ENCODE measurements at regions not wholly inside any gene's neighbourhood (a gene's known extent, or its start where the extent isn't known, plus 50 kb on each side); places are given as distances from the start of the nearest gene placed in this dataset.

- FAIRE-seq, result no peak
- no peak for TF ChIP-seq CTCF (IDR thresholded peaks at IDR 0.05; ENCODE audit: insufficient read depth, low read length, severe bottlenecking)
- H3K4me3 ChIP-seq (ENCODE audit: low read depth, low read length), result no peak overlapping the region
- H3K27me3 ChIP-seq (ENCODE audit: control insufficient read depth, insufficient read depth, low read length), result no peaks in the 10 kb centered on the region
- H3K36me3 ChIP-seq (ENCODE audit: control insufficient read depth, insufficient read depth, low read length), result no peaks in the 10 kb centered on the region
- DNase-seq (ENCODE audit: low read depth), result no peak
Measured at GRCh38 chr5:176152191-176152929, 85.9 kb upstream of the SIMC1 start.

DNA sequence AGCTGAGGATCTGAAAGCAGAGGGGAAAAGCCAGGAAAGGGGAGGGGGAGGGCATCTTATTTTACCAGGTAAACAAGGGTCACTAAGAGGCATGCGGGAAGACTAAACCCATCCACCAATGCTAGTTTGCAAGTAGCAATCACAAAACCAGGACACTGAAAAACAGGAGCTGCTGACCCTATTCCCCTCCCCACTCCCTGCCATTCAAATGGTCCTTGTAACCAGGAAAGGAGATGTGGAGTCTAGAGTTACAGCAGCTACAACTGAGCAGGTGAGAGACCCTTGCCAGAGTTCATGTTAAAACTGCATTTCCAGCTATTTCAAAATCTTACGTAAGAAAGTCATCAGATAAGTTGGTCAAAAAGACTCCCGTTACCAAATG is 85.3 kb upstream of the SIMC1 start:
- FAIRE-seq (no peak), DNase-seq (ENCODE audit: low read depth) (no peak)
- Histone ChIP-seq H3K27me3 (ENCODE audit: control insufficient read depth, insufficient read depth, low read length) (no peaks in the 10 kb centered on the region), H3K4me3 (ENCODE audit: low read depth, low read length) (no peak overlapping the region), H3K36me3 (ENCODE audit: control insufficient read depth, insufficient read depth, low read length) (no peaks in the 10 kb centered on the region)
- TF ChIP-seq CTCF (IDR thresholded peaks at IDR 0.05; ENCODE audit: insufficient read depth, low read length, severe bottlenecking), result no peak

DNA sequence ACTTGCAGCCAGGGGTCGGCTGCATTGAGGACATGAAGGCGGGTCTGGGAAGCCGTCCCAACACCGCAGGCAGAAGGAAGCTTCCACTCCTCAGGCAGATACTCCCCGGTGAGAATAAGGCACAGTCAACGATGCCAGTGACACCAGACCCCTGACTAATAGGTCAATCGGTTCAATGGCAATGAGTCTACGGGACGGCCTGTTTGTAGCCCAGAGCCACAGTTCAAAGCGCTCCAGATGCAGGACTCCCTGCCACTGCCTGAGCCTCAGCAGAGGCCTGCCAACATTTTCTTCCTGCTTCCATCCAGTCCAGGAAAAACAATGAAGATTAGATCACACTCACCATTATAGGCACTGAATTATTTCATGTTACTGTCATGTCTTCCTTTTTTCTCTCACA is 84.5 kb upstream of the SIMC1 start:
- FAIRE-seq, result no peak
- no peaks in the 10 kb centered on the region for H3K27me3 ChIP-seq (ENCODE audit: control insufficient read depth, insufficient read depth, low read length)
- no peak for DNase-seq (ENCODE audit: low read depth)
- H3K4me3 ChIP-seq (ENCODE audit: low read depth, low read length), result no peak overlapping the region
- TF ChIP-seq CTCF (IDR thresholded peaks at IDR 0.05; ENCODE audit: insufficient read depth, low read length, severe bottlenecking), result no peak
- H3K36me3 ChIP-seq (ENCODE audit: control insufficient read depth, insufficient read depth, low read length), result no peaks in the 10 kb centered on the region

- Histone ChIP-seq H3K36me3 (ENCODE audit: control insufficient read depth, insufficient read depth, low read length) (no peaks in the 10 kb centered on the region), H3K4me3 (ENCODE audit: low read depth, low read length) (no peak overlapping the region), H3K27me3 (ENCODE audit: control insufficient read depth, insufficient read depth, low read length) (no peaks in the 10 kb centered on the region)
- no peak for TF ChIP-seq CTCF (IDR thresholded peaks at IDR 0.05; ENCODE audit: insufficient read depth, low read length, severe bottlenecking)
- FAIRE-seq (no peak), DNase-seq (ENCODE audit: low read depth) (no peak)
Measured at GRCh38 chr5:176154821-176155220, 83.4 kb upstream of the SIMC1 start.

DNA sequence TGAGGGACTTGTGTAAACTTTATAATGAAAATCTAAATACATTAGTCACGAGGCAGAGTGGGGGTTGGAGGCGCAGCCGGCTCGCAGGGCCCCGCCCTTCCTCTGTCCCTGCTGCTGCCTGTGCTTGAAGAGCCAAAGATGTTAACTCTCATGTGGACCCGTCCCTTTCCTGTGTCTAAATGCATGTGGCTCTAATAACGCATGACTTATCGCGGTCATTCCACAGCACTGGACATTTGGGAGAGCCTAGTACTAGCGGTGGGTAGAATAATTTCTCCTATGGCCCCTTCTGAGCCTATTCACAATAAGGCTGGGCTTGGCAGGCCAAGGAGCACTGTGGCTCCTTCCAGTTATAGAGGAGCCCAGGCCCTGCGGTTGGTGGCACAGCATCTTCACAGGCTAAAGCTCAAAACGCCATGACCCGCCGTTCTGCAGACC is 82.3 kb upstream of the SIMC1 start:
- no peaks in the 10 kb centered on the region for H3K27me3 ChIP-seq (ENCODE audit: control insufficient read depth, insufficient read depth, low read length)
- no peak for TF ChIP-seq CTCF (IDR thresholded peaks at IDR 0.05; ENCODE audit: insufficient read depth, low read length, severe bottlenecking)
- H3K4me3 ChIP-seq (ENCODE audit: low read depth, low read length), result no peak overlapping the region
- H3K36me3 ChIP-seq (ENCODE audit: control insufficient read depth, insufficient read depth, low read length), result no peaks in the 10 kb centered on the region
- FAIRE-seq, result no peak
- peak; percentile 20 for DNase-seq (ENCODE audit: low read depth)

DNA sequence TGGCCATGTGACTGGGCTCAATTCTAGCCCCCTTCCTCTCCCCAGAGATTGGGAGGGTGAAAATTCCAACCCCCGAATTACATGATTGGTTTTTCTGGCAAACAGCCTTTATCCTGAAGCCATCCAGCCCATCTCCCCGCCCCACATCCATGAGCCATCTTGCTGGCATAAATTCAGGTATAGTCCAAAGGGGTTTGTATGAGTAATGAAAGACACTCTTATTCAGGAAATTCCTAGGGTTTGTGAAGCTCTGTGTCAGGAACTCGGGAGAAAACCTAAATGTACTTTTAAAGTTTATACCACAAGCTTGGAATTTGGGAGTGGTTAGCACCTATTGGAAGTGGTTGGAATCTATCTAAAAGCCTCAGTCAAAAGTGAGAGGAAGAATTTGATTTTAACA is 80.6 kb upstream of the SIMC1 start:
- no peak for TF ChIP-seq CTCF (IDR thresholded peaks at IDR 0.05; ENCODE audit: insufficient read depth, low read length, severe bottlenecking)
- no peak for FAIRE-seq
- Histone ChIP-seq H3K36me3 (ENCODE audit: control insufficient read depth, insufficient read depth, low read length) (no peaks in the 10 kb centered on the region), H3K4me3 (ENCODE audit: low read depth, low read length) (no peak overlapping the region), H3K27me3 (ENCODE audit: control insufficient read depth, insufficient read depth, low read length) (no peaks in the 10 kb centered on the region)
- peak; percentile 66 for DNase-seq (ENCODE audit: low read depth)

Measured in bronchial epithelial cell (primary cell).